ENCODE measurements at regions not wholly inside any gene's neighbourhood (a gene's known extent, or its start where the extent isn't known, plus 50 kb on each side); places are given as distances from the start of the nearest gene placed in this dataset.

GRCh38 chr13:99055735-99056134 is 77.9 kb upstream of the DOCK9 start:
- no peak for DNase-seq

GRCh38 chr13:99056381-99057014 is 78.6 kb upstream of the DOCK9 start:
- no peak for DNase-seq

- DNase-seq: no peak
Observed at GRCh38 chr13:99057310-99057975, 79.6 kb upstream of the DOCK9 start.

GRCh38 chr13:99058527-99059495 is 80.9 kb upstream of the DOCK9 start:
- DNase-seq: no peak

- DNase-seq: no peak
Observed at GRCh38 chr13:99059498-99060075, 81.7 kb upstream of the DOCK9 start.

- DNase-seq: no peak
Observed at GRCh38 chr13:99061411-99061810, 83.5 kb upstream of the DOCK9 start.

- no peak for DNase-seq
Observed at GRCh38 chr13:99062593-99062992, 84.7 kb upstream of the DOCK9 start.

GRCh38 chr13:99063178-99063577 is 85.3 kb upstream of the DOCK9 start:
- no peak for DNase-seq

- no peak for DNase-seq
Observed at GRCh38 chr13:99063952-99064351, 86.1 kb upstream of the DOCK9 start.

GRCh38 chr13:99064624-99065234 is 86.9 kb upstream of the DOCK9 start:
- no peak for DNase-seq

- no peak for DNase-seq
Observed at GRCh38 chr13:99065235-99066015, 87.6 kb upstream of the DOCK9 start.

- no peak for DNase-seq
Observed at GRCh38 chr13:99066219-99066618, 88.4 kb upstream of the DOCK9 start.

- DNase-seq: no peak
Observed at GRCh38 chr13:99067159-99067985, 89.5 kb upstream of the DOCK9 start.

GRCh38 chr13:99071211-99071610 is 93.3 kb upstream of the DOCK9 start:
- DNase-seq: no peak

- DNase-seq: no peak
Observed at GRCh38 chr13:99071666-99072065, 93.8 kb upstream of the DOCK9 start.

GRCh38 chr13:99072356-99072755 is 94.5 kb upstream of the DOCK9 start:
- DNase-seq: no peak

GRCh38 chr13:99072941-99073340 is 95.1 kb upstream of the DOCK9 start:
- DNase-seq: no peak

- no peak for DNase-seq
Observed at GRCh38 chr13:99074693-99075092, 96.8 kb upstream of the DOCK9 start.

GRCh38 chr13:99075268-99076191 is 97.7 kb upstream of the DOCK9 start:
- DNase-seq: no peak
